OCI-LY3 (cell line): ENCODE measurements at regions not wholly inside any gene's neighbourhood (a gene's known extent, or its start where the extent isn't known, plus 50 kb on each side); places are given as distances from the start of the nearest gene placed in this dataset.
"Not testable (repeated sequence)": the region's sequence is repeated elsewhere in the genome, so short reads cannot be mapped to it uniquely, and the experiment has no call there.

Source experiments
- CTCF ChIP-seq: fragments of 200-600, 300-600 bp; sonication (generic); IDR thresholded peaks from 2 replicates; pipeline ENCODE4 v1.5.1; 2014; ENCODE audit warnings: antibody characterized with exemption, low read length, low read depth
- EZH2phosphoT487 ChIP-seq: fragments of 200-600 bp; shearing (Covaris generic); IDR thresholded peaks from 2 replicates; pipeline ENCODE4 v1.6.1; 2018; ENCODE audit warnings: antibody characterized with exemption, mixed run types, low read depth

- not testable (repeated sequence) for TF ChIP-seq CTCF, EZH2phosphoT487
Measured at GRCh38 chr19:28997866-28998265, 215.1 kb downstream of the UQCRFS1 start.
